GM06990 (cell line): ENCODE measurements at regions not wholly inside any gene's neighbourhood (a gene's known extent, or its start where the extent isn't known, plus 50 kb on each side); places are given as distances from the start of the nearest gene placed in this dataset.
A peak's percentile ranks its signal among the peaks of the same experiment; 100 is the strongest.

Experiments used
- DNase-seq: peaks from one replicate; pipeline ENCODE4 v3.0.0-alpha.2; 2011; ENCODE audit not compliant: insufficient read length; ENCODE audit errors: extremely low read depth
- H3K27me3 ChIP-seq: replicated peaks from 2 replicates; pipeline ENCODE4 v1.6.0; 2011; ENCODE audit warnings: low read length; ENCODE audit not compliant: control insufficient read depth, insufficient read depth
- H3K36me3 ChIP-seq: 2 replicates; pipeline ENCODE4 v1.5.1; 2011; ENCODE audit warnings: low read length; ENCODE audit not compliant: control insufficient read depth, insufficient read depth
- H3K4me3 ChIP-seq: replicated peaks from 2 replicates; pipeline ENCODE4 v1.5.1; 2011; ENCODE audit warnings: low read depth, mild to moderate bottlenecking, control low read depth, low read length
- TF ChIP-seq, protein P1 (sequence below): IDR thresholded peaks from 2 replicates; pipeline ENCODE4 v1.5.1; 2011; ENCODE audit warnings: low read length, control low read depth, mild to moderate bottlenecking, inconsistent platforms; ENCODE audit not compliant: insufficient read depth, poor library complexity, severe bottlenecking

DNA sequence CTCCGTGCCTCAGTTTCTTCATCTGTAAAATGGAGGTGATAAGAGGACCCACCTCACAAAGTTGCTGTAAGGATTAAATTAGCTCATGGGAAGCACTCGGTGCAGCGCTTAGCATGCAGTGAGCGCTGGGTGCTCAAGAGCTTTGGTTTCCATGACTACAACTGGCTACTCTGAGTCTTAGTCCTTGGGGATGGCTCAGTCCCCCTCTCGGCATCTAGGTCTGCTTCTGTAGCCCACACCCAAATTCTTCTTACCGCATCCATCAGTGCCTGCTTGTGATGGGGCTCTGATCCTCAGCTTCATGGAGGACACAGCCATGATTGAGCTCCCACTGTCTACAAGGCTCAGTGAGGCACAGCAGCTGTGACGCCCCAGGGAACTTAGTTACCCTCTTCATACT lies 159.0 kb downstream of the ACTL8 start:
- Histone ChIP-seq H3K27me3 (no peaks in the 10 kb centered on the region), H3K4me3 (no peak overlapping the region), H3K36me3 (no peaks in the 10 kb centered on the region)
- TF ChIP-seq, protein P1, sequence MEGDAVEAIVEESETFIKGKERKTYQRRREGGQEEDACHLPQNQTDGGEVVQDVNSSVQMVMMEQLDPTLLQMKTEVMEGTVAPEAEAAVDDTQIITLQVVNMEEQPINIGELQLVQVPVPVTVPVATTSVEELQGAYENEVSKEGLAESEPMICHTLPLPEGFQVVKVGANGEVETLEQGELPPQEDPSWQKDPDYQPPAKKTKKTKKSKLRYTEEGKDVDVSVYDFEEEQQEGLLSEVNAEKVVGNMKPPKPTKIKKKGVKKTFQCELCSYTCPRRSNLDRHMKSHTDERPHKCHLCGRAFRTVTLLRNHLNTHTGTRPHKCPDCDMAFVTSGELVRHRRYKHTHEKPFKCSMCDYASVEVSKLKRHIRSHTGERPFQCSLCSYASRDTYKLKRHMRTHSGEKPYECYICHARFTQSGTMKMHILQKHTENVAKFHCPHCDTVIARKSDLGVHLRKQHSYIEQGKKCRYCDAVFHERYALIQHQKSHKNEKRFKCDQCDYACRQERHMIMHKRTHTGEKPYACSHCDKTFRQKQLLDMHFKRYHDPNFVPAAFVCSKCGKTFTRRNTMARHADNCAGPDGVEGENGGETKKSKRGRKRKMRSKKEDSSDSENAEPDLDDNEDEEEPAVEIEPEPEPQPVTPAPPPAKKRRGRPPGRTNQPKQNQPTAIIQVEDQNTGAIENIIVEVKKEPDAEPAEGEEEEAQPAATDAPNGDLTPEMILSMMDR, result no peak
- DNase-seq, result no peak

DNA sequence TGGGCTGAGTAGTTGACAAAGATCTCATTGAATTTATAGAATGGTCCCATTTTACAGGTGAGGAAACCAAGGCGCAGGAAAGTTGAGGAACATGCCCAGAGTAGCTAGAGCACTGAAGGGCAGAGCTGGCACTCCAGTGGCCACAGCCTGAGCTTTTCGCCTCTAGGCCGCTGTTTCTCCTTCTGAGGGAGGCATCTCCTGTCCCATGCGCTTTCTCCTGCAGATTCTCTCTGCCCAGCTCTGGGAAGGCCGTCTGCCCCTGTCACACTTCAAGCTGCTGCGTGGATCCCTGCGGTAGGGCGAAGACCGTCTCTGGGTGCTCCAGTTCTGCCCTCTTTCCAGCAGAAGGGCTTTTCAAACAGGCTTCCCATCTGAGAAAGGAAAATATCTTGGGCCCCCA lies 159.9 kb downstream of the ACTL8 start:
- Histone ChIP-seq H3K4me3 (no peak overlapping the region), H3K36me3 (no peaks in the 10 kb centered on the region), H3K27me3 (no peaks in the 10 kb centered on the region)
- no peak for DNase-seq
- TF ChIP-seq, protein P1, result no peak

DNA sequence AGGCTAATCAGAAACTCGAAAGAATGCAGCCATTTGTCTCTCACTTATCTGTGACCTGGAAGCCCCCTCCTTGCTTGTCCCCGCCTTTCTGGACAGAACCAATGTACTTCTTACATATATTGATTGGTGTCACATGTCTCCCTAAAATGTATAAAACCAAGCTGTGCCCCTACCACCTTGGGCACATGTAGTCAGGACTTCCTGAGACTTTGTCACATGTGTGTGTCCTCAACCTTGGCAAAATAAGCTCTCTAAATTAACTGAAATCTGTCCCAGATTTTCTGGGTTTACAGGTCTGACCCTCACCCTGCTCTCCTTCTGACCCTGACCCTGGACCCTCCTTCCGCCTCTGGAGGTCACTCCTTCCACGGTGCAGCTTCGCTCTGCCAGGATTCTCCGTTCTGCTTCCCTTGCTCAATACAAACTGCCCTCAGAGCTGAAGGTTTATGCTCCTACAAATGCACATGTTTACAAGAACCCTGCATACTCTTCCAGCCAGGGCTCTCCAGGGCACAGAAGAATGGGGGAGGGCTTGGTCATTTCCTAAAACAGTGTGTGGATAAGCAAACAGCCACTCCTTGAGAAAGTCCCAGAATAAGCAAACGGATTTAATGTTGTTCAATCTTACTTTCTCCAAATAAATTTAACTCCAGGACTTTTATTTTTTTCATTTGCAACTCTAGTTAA lies 160.5 kb downstream of the ACTL8 start:
- TF ChIP-seq, protein P1, result no peak
- H3K4me3 ChIP-seq, result no peak overlapping the region
- no peaks in the 10 kb centered on the region for H3K27me3 ChIP-seq
- DNase-seq, result no peak
- no peaks in the 10 kb centered on the region for H3K36me3 ChIP-seq

DNA sequence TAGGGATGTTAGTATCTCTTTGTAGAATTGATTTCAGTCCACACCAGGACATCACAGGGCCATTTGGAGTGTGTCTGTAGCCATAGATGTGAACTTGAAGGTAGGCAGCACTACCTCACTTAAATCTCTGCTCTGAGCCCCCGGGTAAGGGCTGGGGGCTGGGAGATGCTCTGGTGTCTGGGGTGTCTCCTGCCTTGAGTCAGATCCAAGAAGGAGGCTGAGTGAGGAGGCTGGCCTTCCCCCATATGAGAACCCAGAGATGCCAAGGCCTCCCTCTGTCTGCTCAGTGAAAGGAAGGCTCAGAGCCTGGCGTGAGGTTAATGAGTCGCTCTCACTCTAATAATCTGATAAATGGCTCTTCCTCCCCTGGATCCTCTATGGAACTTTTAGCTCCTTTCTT lies 161.6 kb downstream of the ACTL8 start:
- H3K4me3 ChIP-seq, result no peak overlapping the region
- TF ChIP-seq, protein P1, result no peak
- H3K27me3 ChIP-seq, result no peaks in the 10 kb centered on the region
- no peaks in the 10 kb centered on the region for H3K36me3 ChIP-seq
- DNase-seq, result no peak

DNA sequence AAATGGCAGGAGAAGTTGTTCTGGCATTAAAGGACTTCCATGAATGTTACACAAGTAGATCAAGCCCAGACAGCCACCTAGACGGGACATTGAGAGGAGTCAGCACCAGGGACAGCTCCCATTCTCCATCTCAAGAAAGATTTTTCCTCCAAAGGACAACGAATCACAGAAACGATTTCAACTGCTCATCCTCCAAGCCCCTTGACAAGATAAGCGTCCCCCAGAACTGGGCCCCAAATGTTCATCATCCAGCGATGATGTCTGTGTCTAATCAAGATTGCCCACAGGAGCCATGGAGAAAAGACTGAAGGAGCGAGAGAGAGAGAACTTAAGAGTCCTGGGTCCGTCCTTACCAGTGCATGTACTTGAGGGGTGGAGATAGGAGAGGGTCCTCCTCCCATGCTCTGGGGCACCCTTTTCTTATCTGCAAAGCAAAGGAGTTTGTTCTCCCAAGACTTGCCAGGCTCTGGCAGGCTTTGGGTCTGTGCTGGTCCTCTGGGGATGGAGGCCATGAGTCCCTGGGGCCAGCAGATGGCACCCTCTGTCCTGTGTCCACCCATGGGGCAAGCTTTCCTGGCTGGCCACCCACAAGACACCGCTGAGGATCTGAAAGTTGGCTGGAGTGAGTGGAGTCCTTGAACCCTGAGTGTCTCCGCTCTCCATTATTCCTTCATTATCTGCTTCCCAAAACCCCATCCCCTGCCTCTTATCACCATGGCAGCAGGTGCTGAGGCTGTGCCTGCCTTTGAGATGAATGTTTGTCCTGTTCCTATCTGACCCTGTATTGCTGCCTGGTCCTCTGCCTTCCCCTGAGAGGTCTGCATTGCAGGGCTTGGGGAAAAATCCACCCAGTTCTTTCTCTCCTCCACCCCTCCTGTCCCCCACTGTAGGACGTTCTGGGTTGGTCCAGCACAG lies 164.6 kb downstream of the ACTL8 start:
- DNase-seq, result no peak
- TF ChIP-seq, protein P1, result peak; percentile 29
- no peaks in the 10 kb centered on the region for H3K27me3 ChIP-seq

More for the DNA sequence above, 164.6 kb downstream of the ACTL8 start:
- Histone ChIP-seq H3K4me3 (no peak overlapping the region), H3K36me3 (no peaks in the 10 kb centered on the region)
